Prostate gland (tissue), 2 donors: ENCODE measurements at regions not wholly inside any gene's neighbourhood (a gene's known extent, or its start where the extent isn't known, plus 50 kb on each side); places are given as distances from the start of the nearest gene placed in this dataset.

ENCODE experiments used
- DNase-seq: peaks from one replicate; pipeline ENCODE4 v3.0.0-alpha.2; 2019; ENCODE audit warnings: low spot score
- H3K27ac ChIP-seq, 2 donors: fragments of 200-600 bp; sonication (generic); 2 replicates each; pipeline ENCODE4 v1.5.1; 2017 to 2019
- H3K27me3 ChIP-seq: fragments of 200-600 bp; sonication (generic); replicated peaks from 2 replicates; pipeline ENCODE4 v1.5.1; 2019; ENCODE audit not compliant: insufficient read depth
- H3K36me3 ChIP-seq, 2 donors: fragments of 200-600 bp; sonication (generic); 1 replicate in 1 of 2; 2 replicates in 1 of 2; pipeline versions ENCODE4 v1.5.1 to v1.8.1; 2017 to 2019
- H3K4me1 ChIP-seq: fragments of 200-600 bp; sonication (generic); replicated peaks from 2 replicates; pipeline ENCODE4 v1.5.1; 2019
- H3K4me3 ChIP-seq, 2 donors: fragments of 200-600 bp; sonication (generic); 2 replicates each; pipeline ENCODE4 v1.5.1; 2017 to 2019
- H3K9me3 ChIP-seq: fragments of 200-600 bp; sonication (generic); 2 replicates; pipeline ENCODE4 v1.5.1; 2017
- POLR2A ChIP-seq: fragments of 450-650 bp; IDR thresholded peaks from one replicate; pipeline ENCODE4 v1.6.1; 2016; ENCODE audit warnings: antibody characterized with exemption, mild to moderate bottlenecking
- POLR2AphosphoS5 ChIP-seq: sonication (generic); formaldehyde crosslinking; IDR thresholded peaks from one replicate; pipeline ENCODE4 v1.6.1; 2017; ENCODE audit warnings: antibody characterized with exemption
- WGBS: methylation state at CpG from one replicate; pipeline ENCODE4 v1.1.5; 2018; 5-methylcytosine and 5-hydroxymethylcytosine counted together
- intact Hi-C: fragments of 100-400 bp; cut with DNase I; formaldehyde crosslinking; loops from one replicate; pipeline ENCODE4 v1.14.2; 2022
- TF ChIP-seq, protein P1 (sequence below), 4 experiments: fragments of 200-600 bp in 2 of 4; fragments of 450-650 bp in 2 of 4; sonication (generic) in 2 of 4; IDR thresholded peaks; 1 replicate in 3 of 4; 2 replicates in 1 of 4; pipeline ENCODE4 v1.5.1; 2016 to 2019; ENCODE audit warnings: antibody characterized with exemption in 4 of 4, mild to moderate bottlenecking in 2 of 4, moderate library complexity in 2 of 4

DNA sequence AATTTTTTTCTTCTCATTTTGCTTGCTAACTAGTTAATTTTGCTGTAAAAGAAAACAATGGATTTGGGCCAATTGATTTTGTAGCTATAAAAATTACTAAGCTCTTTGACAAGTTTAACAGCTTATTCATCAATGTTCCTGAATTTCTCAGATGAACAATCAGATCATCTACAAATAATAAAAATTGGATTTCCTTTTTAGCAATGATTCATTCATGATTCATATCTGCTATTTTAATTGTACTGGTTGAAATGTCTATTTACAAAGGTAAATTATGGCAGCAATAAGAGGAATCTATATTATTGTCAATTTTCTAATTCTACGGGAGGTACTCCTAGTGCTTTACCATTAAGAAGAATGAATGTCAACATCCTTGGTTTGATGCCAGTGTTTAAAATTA lies 178.8 kb upstream of the BTBD3 start:
- no peaks in the 10 kb centered on the region for H3K36me3 ChIP-seq
- WGBS: 67% methylated on average over 1 of the region's 1 CpG
- H3K27me3 ChIP-seq: no peaks in the 10 kb centered on the region
- no peaks in the 10 kb centered on the region for H3K9me3 ChIP-seq
- no peaks in the 10 kb centered on the region for H3K4me1 ChIP-seq
- DNase-seq: no peak
- no peak overlapping the region for H3K27ac ChIP-seq
- TF ChIP-seq, protein P1, sequence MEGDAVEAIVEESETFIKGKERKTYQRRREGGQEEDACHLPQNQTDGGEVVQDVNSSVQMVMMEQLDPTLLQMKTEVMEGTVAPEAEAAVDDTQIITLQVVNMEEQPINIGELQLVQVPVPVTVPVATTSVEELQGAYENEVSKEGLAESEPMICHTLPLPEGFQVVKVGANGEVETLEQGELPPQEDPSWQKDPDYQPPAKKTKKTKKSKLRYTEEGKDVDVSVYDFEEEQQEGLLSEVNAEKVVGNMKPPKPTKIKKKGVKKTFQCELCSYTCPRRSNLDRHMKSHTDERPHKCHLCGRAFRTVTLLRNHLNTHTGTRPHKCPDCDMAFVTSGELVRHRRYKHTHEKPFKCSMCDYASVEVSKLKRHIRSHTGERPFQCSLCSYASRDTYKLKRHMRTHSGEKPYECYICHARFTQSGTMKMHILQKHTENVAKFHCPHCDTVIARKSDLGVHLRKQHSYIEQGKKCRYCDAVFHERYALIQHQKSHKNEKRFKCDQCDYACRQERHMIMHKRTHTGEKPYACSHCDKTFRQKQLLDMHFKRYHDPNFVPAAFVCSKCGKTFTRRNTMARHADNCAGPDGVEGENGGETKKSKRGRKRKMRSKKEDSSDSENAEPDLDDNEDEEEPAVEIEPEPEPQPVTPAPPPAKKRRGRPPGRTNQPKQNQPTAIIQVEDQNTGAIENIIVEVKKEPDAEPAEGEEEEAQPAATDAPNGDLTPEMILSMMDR (IDR thresholded peaks at IDR 0.05): no peak
- TF ChIP-seq POLR2A: no peak
- no peak for TF ChIP-seq POLR2AphosphoS5
- H3K4me3 ChIP-seq: no peak overlapping the region
- intact Hi-C loops: no loop called here

DNA sequence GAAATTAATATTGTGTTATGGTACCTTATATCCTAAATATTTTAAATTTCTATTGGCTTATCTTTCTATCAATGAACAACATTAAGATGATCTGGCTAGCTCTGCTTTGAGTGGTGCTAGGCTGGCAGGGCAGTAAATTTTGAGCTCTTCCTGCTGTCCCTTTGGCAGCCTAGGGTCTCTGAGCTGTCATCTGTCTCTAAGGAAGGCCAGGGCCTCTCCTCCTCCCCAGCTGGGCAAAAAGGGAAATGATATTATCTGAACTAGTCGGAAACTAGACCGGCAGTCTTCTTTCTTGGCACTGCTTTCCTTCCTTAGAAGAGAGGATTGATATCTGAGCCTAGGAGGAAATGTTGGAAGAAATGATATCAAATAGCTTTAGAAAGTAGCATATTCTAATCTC lies 176.7 kb upstream of the BTBD3 start:
- intact Hi-C loops: no loop called here
- no peak overlapping the region for H3K4me3 ChIP-seq
- WGBS: 61% methylated on average over 2 of the region's 2 CpGs
- no peak for DNase-seq
- no peak overlapping the region for H3K27ac ChIP-seq
- no peaks in the 10 kb centered on the region for H3K4me1 ChIP-seq
- no peaks in the 10 kb centered on the region for H3K9me3 ChIP-seq
- no peaks in the 10 kb centered on the region for H3K36me3 ChIP-seq
- H3K27me3 ChIP-seq: no peaks in the 10 kb centered on the region
- TF ChIP-seq, protein P1 (IDR thresholded peaks at IDR 0.05): no peak
- TF ChIP-seq POLR2A (no peak), POLR2AphosphoS5 (no peak)

- no peaks in the 10 kb centered on the region for H3K27me3 ChIP-seq
- no peaks in the 10 kb centered on the region for H3K9me3 ChIP-seq
- intact Hi-C loops: no loop called here
- WGBS: 94% methylated on average over 1 of the region's 1 CpG
- H3K27ac ChIP-seq: no peak overlapping the region
- no peak overlapping the region for H3K4me3 ChIP-seq
- no peaks in the 10 kb centered on the region for H3K4me1 ChIP-seq
- no peaks in the 10 kb centered on the region for H3K36me3 ChIP-seq
- TF ChIP-seq POLR2AphosphoS5 (no peak), POLR2A (no peak)
- TF ChIP-seq, protein P1 (IDR thresholded peaks at IDR 0.05): no peak
- DNase-seq: no peak
These were observed 172.5 kb upstream of the BTBD3 start for GRCh38 chr20:11745145-11745544.

DNA sequence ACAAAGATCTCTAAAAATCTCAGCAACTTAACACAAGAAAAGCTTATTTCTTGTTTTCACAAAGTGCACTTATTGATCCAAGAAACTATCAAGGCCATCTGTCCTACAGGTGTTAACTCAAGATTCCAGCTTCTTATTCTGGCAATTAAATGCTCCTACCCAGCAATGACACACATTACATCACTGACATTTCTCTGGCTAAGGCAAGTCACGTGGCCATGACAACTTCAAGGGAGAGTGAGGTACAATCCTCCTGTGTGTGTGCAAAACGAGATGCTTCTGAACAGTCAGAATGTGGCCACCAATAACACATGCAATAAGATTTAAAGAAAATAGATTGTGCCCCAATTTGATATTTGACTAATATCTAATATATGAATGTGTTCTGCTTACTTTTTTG lies 169.3 kb upstream of the BTBD3 start:
- H3K4me3 ChIP-seq: no peak overlapping the region
- H3K36me3 ChIP-seq: no peaks in the 10 kb centered on the region
- intact Hi-C loops: no loop called here
- DNase-seq: no peak
- no peaks in the 10 kb centered on the region for H3K27me3 ChIP-seq
- TF ChIP-seq, protein P1 (IDR thresholded peaks at IDR 0.05): no peak
- no peak for TF ChIP-seq POLR2A
- no peak for TF ChIP-seq POLR2AphosphoS5
- no peak overlapping the region for H3K27ac ChIP-seq
- WGBS: 64% methylated on average over 2 of the region's 2 CpGs
- no peaks in the 10 kb centered on the region for H3K4me1 ChIP-seq
- H3K9me3 ChIP-seq: no peaks in the 10 kb centered on the region

DNA sequence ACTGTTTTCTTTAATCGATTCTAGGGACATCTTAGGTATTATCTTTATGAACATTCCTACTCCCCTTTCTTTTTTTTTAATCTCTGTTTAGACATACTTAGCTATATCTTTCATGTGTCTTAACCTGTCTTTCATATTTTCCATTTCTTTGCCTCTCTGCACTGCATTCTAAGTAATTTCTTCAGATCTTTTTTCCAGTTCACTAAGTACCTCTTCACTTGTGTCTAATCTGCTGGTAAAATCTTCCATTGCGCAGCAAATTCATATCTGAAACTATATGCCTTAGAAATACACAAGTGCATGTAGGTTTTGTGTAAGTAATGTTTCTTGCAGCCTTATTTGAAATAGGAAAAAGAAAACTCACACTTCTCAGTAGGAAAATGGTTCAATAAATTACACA lies 165.4 kb upstream of the BTBD3 start:
- 97% methylated on average over 2 of the region's 2 CpGs for WGBS
- TF ChIP-seq, protein P1 (IDR thresholded peaks at IDR 0.05): no peak
- TF ChIP-seq POLR2A: no peak
- H3K4me3 ChIP-seq: no peak overlapping the region
- H3K36me3 ChIP-seq: no peaks in the 10 kb centered on the region
- no peaks in the 10 kb centered on the region for H3K9me3 ChIP-seq
- no peak for DNase-seq
- intact Hi-C loops: no loop called here
- H3K4me1 ChIP-seq: no peaks in the 10 kb centered on the region
- no peaks in the 10 kb centered on the region for H3K27me3 ChIP-seq
- H3K27ac ChIP-seq: no peak overlapping the region
